ENCODE measurements at regions not wholly inside any gene's neighbourhood (a gene's known extent, or its start where the extent isn't known, plus 50 kb on each side); places are given as distances from the start of the nearest gene placed in this dataset.

DNA sequence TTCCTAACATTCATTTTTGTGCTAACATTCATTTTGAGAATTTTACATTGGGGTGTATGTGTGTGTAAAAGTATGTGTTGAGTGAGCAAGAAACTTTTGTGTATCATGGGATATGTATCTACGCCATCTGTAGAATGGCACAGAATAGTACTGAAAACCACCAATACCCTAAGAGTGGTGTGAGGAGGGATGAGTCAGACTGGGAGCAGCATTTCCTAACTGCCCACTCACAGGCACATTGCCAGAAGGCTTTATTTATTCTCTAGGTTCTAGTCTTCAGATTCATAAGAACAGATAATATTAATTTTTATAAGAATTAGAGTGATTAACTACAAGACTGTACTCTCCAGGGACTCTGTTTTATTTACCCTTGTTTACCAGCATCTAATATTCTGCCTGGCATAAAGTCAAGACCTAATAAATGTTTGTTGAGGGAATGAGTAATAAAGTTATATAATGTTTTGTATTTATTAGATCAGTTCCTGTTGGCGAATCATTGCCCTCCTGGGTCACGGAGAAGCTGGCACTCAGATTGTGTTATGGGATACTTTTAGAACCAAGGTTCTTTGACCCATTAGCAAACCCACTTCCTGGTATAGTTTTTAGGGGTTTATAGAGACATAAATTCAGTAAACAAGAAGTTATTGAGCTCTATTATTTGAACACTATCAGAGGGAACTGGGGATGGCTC, 159.1 kb upstream of the PPP2R2B start:
- DNase-seq, result no peak

DNA sequence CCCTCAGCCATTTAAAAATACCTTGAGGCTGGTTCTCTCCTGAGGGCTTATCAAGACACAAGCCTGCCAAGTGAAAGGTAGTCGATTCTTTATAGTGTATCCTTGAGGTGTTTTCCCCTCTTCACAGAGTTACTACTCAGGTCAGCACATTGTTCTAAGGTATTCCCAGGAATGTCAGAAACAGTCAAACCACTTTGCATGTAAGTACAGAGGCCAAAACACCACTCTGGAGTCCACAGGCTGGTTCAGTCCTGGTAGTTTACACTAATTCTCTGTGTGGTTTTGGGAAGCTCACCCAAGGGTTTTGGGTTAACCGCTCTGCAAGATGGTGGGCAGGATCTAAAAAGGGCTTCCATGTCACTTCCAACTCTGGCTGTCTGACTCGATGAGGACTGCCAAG, 162.3 kb upstream of the PPP2R2B start:
- no peak for DNase-seq

DNA sequence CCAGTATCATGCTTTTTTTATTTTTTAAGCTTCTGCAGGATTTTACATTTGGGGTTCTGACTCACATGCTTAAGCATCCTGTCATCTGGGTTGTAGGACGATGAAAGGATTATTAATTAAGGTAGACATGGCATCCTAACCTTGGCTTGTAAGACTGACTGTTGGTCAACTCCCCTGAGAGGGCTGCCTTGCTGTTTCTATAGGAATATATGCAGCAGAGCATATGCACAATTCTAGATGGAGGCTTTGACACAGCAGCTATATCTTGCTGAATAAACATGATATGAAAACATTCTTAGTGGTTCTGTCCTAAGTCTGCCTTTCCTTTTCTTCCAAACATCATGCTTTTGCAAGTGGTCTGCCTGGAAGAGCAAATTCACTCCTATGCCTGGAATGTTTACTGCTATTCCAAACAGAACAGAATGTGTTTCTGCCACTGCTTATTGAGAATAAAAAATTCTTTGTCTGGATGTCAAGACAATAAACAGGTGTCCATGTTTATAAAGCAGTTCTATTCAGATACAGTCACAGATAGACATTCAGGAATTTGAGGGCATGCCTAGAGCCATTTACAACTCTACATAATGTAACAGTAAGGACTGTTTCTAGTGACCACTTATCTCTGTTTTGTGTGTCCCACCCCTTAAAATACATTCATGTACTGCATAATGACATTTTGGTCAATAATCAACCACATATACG, 166.2 kb upstream of the PPP2R2B start:
- DNase-seq, result no peak

DNA sequence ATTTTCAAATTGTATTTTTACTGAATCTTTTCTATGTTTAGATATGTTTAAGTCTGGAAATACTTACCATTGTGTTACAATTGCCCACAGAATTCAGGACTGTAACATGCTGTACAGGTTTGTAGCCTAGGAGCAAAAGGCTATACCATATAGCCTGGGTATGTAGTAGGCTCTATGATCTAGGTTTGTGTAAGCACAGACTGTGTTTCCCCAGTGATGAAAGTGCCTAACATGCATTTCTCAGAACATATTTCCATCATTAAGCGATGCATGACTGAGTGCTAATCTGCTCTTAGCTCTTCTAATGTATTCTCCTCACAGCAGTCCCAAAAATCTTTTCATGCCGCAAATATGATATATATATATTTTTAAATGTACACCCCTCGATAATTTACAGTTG, 166.7 kb upstream of the PPP2R2B start:
- no peak for DNase-seq

DNA sequence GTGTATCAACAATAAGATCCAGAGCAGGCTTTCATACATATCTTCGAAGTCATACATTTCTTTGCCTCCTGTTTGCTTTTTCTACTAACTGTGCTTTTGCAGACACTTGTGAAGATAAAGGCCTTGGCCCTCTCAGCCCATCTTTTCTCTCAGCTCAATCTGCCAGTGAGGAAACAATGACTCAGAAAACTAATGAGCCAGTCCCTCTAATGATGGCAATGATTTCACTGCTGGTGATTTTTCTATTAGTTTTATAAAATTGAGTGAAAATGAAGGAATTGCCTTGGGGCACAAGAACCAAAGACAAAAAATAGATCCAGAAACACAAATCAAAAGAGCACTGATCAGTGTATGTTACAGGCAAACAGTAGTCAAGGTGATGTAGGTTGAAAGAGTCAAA, 167.7 kb upstream of the PPP2R2B start:
- DNase-seq, result no peak

DNA sequence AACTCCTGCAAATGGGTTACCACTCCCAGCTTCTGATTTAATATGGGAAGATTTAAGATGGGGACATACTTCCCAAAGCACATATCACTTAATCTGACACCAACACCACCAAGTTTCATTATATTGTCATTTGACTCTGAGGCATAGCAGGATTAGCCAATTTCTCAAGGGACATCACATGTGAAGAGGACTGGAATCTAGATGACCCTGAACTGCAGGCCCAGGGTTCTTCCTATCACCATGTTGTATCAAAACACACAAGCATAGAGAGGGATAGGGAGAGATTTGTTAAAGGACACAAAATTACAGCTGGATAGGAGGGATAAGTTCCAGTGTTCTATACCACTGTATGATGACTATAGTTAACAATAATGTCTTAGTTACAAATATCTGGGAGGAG, 168.3 kb upstream of the PPP2R2B start:
- no peak for DNase-seq

DNA sequence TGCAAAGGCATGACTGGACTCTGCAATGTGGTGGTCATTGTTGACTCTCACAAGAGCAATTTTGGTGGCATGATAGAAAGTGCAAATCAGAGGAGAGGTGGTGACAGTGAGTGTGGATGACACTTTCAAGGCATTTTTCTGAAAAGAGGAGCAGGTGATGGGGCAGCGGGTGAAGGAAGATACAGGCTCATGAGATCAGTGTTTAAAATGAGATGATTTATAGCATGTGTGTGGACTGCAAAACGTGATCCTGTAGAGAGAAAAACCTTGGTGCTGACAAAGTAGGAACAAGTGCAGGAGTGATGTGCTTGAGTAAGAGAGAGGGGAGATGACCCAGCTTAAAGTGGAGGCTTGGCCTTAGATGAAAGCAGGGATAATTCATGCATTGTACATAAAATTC, 171.2 kb upstream of the PPP2R2B start:
- no peak for DNase-seq

DNA sequence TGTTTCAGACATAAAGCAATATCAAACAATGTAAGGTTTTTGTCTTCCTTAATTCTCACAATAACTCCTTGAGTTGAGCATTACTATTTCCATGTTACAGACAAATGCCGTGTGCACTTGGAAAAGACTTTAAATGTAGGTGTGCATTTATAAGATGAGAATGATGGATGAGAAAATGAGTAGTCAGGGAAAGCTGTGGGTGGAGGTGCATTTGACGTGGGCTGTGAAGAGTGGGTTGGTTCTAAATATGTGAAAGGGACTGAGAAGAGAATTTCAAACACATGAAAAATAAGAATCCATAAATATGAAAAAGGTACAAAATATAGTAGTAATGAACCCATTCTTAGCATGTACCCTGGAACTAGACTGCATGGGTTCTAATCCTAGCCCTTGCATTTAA, 171.6 kb upstream of the PPP2R2B start:
- DNase-seq, result no peak

DNA sequence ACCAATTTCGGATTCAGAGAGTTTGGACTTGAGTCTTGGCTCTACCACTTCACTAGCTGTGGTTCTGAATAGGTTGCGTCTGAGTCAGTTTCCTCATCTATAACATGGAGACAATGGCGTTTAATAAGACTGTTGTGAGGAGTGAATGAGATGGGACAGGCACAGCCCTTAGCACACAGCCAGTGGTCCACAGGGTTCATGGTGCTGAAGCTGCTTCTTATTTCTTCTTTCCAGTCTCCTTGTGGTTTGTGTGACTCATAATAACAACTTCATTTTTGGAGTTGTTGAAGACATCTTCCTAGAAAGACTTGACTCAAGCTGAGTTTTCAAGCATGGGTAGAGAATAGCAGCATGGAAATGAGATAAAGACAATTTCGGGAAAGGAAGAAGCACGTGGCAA, 172.6 kb upstream of the PPP2R2B start:
- DNase-seq, result no peak

DNA sequence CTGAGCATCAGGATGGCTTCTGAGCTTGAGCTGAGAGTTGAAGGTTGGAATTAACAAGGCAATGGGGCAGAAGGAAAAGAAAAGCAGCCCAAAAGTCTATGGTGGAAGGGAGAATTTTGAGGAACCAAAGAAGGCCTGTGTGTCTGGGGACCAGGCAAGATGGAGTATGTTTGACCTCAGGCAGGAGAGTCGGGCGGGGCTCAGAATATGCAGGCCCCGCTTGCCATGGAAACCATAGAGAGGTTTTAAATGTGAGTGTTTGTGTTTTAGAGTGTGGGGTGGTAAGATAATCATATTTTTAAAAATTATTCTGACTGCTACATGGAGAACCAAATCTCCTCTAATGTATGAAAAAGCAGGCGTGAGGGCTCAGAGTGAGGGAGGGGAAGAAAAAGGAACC, 174.0 kb upstream of the PPP2R2B start:
- no peak for DNase-seq

DNA sequence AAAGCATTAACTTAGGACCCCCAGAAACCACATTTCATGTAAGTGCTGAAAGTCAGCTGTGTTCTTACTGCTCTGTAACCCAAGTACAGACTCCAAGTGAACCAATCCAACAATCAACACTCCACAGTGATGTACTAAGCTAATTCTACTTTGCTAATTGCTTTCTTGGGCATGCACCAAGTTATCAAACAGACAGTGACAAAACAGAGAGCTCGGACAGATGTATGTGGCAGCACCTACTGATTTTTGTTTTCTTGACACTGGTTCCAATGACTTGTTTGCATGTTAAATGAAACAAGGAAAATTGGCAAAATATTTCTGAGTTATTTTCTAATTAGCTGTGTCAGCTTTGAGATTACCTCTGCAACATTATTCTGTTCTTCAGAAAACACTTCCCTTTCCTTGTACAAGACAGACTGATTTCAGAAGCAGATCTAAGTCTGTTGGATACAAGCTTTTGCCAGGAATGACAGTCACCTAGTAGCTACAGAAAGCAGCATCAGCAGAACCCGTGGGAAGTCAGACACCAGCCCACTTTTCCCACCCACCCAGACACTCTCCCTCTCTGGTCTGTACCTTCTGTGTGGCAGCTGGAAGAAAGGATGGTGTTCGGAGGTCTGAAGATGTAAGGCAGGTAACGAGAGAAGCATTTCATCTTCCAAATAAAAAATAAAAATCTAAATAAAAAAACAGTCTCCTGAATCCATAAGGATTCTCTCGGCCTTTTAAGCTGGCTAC, 176.7 kb upstream of the PPP2R2B start:
- DNase-seq, result no peak

DNA sequence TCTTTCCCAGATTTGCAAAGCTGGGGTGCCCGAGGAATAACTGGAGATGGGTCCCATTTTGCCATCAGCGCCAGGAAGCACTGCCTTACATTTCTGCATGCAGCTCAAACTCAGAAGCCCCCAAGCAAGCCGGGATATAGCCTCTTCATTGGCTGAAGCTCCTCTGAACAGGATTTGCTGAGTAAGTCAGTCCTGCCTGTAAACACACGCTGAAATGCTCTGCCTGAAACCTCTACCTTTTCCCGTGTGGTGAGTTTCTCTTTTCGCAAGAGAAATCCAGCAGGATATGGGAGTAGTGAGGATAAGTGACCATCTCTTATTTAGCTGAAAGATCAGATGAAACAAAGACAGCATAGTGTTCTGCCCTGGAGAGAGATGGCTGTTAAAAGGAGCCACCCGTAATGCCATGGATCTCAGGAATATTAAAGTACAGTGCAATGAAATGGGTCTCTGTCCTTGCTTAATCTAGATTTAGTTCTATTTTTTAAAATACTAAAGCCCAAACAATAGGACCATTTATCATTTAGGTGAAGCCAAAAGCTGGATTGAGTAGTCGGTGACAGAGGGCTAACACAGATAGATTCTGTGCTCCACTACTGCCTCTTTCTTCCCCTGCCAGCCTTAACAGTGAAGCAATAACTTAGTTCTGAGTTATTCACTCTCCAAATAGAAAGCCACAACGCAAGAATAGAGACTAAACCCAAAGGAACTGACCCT, 177.5 kb upstream of the PPP2R2B start:
- DNase-seq, result no peak

DNA sequence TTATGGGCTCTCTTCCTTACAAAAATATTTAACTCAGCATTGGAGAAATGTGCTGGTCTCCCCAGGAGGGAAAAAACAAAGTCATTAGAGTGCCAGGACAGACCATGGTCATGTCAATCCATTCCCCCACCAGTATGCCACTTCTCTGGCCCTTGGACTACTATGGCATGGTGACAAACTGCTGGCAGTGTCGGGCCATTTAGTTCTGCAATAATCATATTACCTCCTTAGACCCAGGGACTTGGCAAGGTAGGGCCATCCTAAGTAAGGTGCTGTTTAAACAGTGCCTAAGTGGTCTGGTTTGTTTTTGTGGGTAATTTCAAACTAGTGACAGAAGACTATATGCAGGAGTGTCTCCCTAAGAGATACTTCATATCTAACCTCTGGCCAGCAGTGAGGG, 177.8 kb upstream of the STK32A start:
- no peak for DNase-seq

DNA sequence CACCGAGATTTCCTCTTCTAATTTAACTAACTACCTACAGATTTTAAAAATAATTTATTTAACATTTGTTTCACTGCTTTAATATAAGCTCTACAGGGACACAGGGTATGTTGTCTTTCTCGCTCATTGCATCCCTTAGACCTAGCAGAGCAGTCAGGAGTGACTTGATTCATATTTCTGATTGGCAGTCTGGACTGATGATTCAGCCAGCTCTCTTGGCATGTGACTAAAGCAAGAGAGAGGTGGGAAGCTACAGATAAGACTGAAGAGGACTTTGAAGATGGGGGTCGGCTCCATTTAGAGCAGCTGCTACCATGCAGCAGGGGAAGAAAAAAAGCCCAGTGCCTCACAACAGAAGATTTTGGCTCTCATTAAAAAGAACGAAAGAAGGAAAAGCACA, 173.4 kb upstream of the STK32A start:
- DNase-seq, result no peak

DNA sequence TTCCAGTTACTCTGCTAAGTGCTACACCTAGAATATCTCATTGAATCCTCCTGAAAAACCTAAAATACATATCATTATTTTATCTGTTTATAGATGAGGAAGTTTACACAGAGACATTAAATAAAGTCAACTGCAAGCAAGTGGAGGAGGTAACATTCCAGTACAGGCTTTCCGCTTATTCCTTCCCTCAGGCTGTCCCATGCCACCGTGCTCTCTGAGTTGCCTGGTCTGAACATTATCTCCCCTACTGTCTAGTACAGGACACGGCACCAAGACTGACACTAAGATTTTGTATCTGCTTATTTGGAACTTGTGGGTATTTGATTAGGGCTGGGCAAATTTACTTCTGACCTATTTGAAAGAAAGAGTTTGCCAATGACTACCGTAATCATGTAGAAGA, 172.4 kb upstream of the STK32A start:
- no peak for DNase-seq

DNA sequence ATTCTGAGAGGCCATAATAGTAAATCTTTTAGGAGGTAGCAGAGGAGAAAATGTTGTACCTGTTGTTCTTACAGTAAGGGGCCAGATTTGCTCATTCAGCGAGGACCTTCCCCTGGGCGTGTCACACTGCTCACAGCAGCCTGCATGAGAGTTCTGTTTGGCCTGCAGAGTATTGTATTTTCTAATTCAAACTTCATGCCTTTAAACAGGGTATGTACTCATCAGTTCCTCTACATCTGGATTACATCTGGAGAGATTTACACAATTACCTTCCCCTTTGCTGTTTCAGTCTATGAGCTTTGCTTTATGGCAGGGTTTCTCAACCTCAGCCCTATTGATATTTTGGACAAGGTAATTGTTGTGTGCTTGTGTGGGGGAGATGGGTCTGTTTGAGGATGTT, 170.9 kb upstream of the STK32A start:
- DNase-seq, result no peak

DNA sequence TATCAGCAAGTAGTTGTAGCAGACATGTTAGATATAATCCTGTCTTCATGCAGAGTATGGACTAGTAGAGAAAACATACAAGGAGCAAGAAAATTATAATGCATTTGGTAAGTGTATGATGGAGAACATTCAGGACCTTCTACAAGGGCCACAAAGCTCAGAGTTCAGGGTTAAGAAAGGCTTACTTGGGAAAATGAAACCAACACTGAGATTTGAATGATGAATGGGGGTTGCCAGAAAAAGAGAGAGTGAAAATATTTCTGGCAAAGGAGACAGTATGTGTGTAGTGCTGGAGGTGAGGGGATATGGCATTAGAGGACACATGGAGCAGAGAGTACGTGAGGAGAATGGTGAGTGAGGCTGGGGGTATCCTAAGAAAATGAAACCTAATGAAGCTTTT, 169.8 kb upstream of the STK32A start:
- no peak for DNase-seq

DNA sequence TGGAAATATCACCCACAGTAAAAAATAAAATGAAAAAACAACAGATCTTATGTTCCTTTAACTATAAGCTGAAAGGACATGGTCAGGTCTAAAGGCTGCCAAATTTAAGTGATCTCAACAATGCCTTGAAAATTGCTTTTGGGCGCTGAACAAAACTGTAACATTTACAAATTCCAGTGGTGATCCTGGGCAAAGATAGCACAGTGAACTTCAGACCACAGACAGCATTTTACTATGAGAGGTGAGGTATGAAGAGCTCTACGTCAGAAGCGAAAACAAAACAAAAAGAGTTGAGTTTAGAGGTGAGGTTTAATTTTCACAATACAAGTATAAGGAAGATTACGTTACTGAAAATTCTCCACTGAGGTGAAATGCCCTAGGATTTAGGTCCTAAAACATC, 165.8 kb upstream of the STK32A start:
- no peak for DNase-seq

DNA sequence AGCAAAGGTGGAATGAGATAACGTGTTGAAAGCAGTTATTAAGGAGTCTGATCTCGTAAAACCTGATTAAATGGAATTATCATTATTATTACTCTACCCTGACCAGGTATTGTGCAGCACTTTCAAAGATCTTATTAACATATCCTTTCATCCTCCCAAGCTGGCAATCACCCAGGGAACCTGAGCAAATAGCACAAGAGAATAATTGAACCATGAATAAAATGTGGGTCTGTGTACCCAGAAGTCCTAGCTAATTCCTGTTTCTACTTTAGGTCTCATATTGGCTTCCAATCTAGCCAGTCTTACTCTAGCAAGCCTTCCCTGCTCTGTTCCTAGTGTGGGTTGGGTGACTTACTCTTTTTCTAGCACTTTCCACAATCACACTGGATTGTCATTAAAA, 162.2 kb upstream of the STK32A start:
- peak; percentile 95 for DNase-seq

DNA sequence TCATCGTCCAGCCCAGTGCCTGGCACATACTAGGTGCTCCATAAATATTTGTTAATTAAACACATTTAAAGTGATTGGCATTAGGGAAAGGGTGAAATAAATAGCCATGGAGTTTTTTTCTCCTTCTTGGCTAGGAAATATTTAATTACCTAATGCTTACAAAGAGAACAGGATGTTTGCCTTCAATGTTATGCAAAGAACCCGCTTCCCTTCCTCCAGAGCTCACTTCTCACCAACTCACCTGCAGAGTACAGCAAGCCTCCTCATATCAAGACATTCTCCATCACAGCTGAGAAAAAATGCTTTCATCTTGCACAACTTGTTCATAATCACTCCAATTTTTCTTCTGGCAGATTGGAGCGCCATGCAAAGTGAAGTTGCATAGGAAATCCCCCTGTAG, 161.7 kb upstream of the STK32A start:
- peak; percentile 85 for DNase-seq

DNA sequence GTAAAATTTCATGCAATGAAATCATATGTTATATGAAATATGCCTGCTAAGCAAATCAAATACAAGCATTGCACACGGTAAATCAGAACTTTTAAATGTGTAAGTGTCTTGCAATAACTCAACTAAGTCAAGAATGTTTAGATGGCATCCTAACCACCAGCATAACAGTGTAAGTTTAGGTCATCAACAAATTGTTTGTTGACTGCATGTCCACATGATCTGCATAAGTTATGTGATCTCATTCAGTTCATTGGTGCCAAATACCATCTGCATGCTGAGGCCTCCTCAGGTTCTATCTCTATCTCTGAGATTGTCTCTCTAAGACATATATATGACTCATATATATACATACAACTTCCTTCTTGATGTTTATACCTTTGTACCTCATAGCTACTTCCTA, 159.6 kb upstream of the STK32A start:
- DNase-seq, result no peak

DNA sequence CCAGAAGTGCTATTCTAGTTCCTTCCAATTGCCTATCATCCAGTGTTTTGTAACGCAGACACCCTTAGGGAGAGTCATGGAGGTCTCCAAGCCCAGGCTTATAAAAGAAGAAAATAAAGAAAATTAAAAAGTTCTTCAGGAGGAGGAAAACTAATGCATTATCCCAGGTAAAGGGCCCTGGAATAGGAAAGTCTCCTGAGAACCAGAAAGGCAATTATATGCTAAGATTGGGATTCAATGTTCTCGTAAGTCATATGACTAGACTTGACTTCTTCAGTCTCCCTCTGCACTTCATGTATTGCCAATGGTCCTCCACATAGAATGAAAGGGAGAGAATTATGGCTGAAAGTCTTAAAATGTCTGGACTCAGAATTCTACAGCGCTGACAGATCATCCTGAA, 154.4 kb upstream of the STK32A start:
- no peak for DNase-seq

DNA sequence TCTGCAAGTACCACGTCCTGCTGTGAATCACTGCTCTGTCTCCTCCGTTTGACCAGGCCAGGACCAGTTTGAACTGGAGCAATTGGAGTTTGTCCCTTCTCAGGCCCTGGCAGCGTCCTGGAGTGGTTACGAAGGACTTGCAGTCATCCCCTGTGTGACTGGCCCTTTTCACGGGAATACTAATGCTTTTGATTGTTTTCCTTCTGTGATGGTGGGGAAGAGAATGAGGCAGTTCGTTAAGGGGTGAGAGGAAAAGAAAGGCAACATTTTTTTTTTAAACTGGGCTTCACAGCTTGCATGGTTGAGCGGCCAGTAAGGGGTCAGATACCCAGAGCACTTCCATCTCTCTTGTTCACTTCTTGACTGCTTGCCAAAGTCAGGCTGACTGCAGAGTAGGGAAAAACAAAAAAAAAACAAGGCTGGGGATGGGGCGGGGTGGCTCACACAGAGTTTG, 153.5 kb upstream of the STK32A start:
- DNase-seq, result no peak

DNA sequence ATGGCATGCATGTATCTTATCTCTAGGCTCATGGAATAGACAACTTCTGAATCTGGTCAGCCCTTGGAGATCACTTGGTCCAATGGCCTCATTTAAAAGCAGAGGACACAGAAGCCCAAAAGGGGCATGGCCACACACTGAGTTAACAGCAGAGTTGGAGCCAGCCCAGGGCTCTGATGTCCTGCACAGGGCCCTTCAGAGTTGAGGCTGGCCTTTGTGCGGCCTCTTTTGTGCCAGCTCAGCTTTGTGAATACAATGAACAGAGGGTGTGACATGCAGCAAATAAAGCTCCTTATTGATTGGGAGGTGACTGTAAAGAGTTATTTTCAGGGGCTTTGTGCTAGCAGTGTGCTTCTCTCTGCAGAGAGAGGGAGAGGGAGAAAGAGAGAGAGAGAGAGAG, 150.1 kb upstream of the STK32A start:
- DNase-seq, result peak; percentile 48

All from NCI-H748 treated with DMSO at 0.1 percent for 48 hours (cell line).